GM18502 (cell line): ENCODE measurements at regions not wholly inside any gene's neighbourhood (a gene's known extent, or its start where the extent isn't known, plus 50 kb on each side); places are given as distances from the start of the nearest gene placed in this dataset.

Source experiments
- ATAC-seq: cut with Tn5 transposase; IDR thresholded peaks from one replicate; pipeline ENCODE4 v1.9.1; 2021; ENCODE audit warnings: mild to moderate bottlenecking; ENCODE audit not compliant: unreplicated experiment, poor library complexity

- no peak for ATAC-seq
Measured at GRCh38 chr1:229114315-229114714, 156.6 kb upstream of the RAB4A start.

- ATAC-seq, result no peak
Measured at GRCh38 chr1:229114850-229115365, 156.0 kb upstream of the RAB4A start.

GRCh38 chr1:229116114-229116513, 154.8 kb upstream of the RAB4A start:
- ATAC-seq, result no peak

- ATAC-seq, result no peak
Measured at GRCh38 chr1:229117664-229118300, 153.1 kb upstream of the RAB4A start.

GRCh38 chr1:229118477-229119061, 152.3 kb upstream of the RAB4A start:
- no peak for ATAC-seq

- ATAC-seq, result no peak
Measured at GRCh38 chr1:229119161-229119560, 151.8 kb upstream of the RAB4A start.

GRCh38 chr1:229119876-229120275, 151.0 kb upstream of the RAB4A start:
- no peak for ATAC-seq

GRCh38 chr1:229121845-229122436, 149.0 kb upstream of the RAB4A start:
- no peak for ATAC-seq

- ATAC-seq, result no peak
Measured at GRCh38 chr1:229122606-229123005, 148.3 kb upstream of the RAB4A start.

GRCh38 chr1:229124116-229124515, 146.8 kb upstream of the RAB4A start:
- ATAC-seq, result no peak

GRCh38 chr1:229124520-229125124, 146.3 kb upstream of the RAB4A start:
- ATAC-seq, result no peak

- peak; percentile 49 for ATAC-seq
Measured at GRCh38 chr1:229127301-229127700, 143.6 kb upstream of the RAB4A start.

- no peak for ATAC-seq
Measured at GRCh38 chr1:229128066-229128608, 142.8 kb upstream of the RAB4A start.

- no peak for ATAC-seq
Measured at GRCh38 chr1:229129301-229130027, 141.4 kb upstream of the RAB4A start.

- no peak for ATAC-seq
Measured at GRCh38 chr1:229130028-229130668, 140.8 kb upstream of the RAB4A start.

- ATAC-seq, result no peak
Measured at GRCh38 chr1:229131243-229132105, 139.4 kb upstream of the RAB4A start.

- ATAC-seq, result no peak
Measured at GRCh38 chr1:229132106-229132443, 138.8 kb upstream of the RAB4A start.

- ATAC-seq, result no peak
Measured at GRCh38 chr1:229132706-229133105, 138.2 kb upstream of the RAB4A start.

GRCh38 chr1:229133151-229133550, 137.8 kb upstream of the RAB4A start:
- no peak for ATAC-seq
